Tibial nerve (tissue), 4 donors: ENCODE measurements at regions not wholly inside any gene's neighbourhood (a gene's known extent, or its start where the extent isn't known, plus 50 kb on each side); places are given as distances from the start of the nearest gene placed in this dataset.

Experiments
- EP300 ChIP-seq, 2 donors: sonication (generic); formaldehyde crosslinking; IDR thresholded peaks; one replicate each; pipeline ENCODE4 v1.6.1; 2017; ENCODE audit warnings: antibody characterized with exemption in 2 of 2, mild to moderate bottlenecking in 1 of 2
- POLR2A ChIP-seq, 2 donors: fragments of 450-650 bp; IDR thresholded peaks; one replicate each; pipeline ENCODE4 v1.6.1; 2017; ENCODE audit warnings: antibody characterized with exemption in 2 of 2, mild to moderate bottlenecking in 2 of 2, moderate library complexity in 2 of 2
- TF ChIP-seq, protein P1 (sequence below), 5 experiments: fragments of 200-600 bp in 3 of 5; fragments of 450-650 bp in 2 of 5; sonication (generic) in 3 of 5; IDR thresholded peaks; one replicate each; pipeline ENCODE4 v1.5.1; 2016 to 2019; ENCODE audit warnings: antibody characterized with exemption in 5 of 5, mild to moderate bottlenecking in 3 of 5, moderate library complexity in 2 of 5

DNA sequence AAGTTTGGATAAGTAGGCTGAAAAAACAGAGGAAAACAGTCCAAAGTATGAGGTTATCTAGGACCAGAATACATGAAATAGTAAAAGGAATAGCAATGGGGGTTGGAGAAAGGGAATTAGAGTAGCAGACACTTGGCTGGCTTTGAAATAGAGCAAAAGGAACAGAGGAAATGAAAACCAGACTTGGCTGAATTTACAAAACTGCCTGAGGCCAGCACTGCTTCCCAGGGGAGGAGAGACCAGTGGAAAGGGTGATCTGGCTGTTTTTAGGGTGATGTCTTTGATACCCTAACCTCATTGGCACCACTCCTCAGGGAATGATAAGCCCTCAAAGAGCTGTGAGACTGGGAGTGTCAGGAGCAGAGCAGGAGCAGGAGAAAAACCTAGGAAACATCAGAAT lies 413.4 kb upstream of the SLC30A5 start:
- TF ChIP-seq POLR2A (IDR thresholded peaks at IDR 0.05) (no peak), EP300 (IDR thresholded peaks at IDR 0.05) (no peak)
- TF ChIP-seq, protein P1, sequence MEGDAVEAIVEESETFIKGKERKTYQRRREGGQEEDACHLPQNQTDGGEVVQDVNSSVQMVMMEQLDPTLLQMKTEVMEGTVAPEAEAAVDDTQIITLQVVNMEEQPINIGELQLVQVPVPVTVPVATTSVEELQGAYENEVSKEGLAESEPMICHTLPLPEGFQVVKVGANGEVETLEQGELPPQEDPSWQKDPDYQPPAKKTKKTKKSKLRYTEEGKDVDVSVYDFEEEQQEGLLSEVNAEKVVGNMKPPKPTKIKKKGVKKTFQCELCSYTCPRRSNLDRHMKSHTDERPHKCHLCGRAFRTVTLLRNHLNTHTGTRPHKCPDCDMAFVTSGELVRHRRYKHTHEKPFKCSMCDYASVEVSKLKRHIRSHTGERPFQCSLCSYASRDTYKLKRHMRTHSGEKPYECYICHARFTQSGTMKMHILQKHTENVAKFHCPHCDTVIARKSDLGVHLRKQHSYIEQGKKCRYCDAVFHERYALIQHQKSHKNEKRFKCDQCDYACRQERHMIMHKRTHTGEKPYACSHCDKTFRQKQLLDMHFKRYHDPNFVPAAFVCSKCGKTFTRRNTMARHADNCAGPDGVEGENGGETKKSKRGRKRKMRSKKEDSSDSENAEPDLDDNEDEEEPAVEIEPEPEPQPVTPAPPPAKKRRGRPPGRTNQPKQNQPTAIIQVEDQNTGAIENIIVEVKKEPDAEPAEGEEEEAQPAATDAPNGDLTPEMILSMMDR (IDR thresholded peaks at IDR 0.05) = no peak
